HG02981 (cell line): ENCODE measurements at regions not wholly inside any gene's neighbourhood (a gene's known extent, or its start where the extent isn't known, plus 50 kb on each side); places are given as distances from the start of the nearest gene placed in this dataset.

Experiments used
- ATAC-seq: cut with Tn5 transposase; IDR thresholded peaks from one replicate; pipeline ENCODE4 v1.9.1; 2021; ENCODE audit warnings: mild to moderate bottlenecking, moderate library complexity; ENCODE audit not compliant: unreplicated experiment

GRCh38 chr13:108018371-108018870, 196.9 kb downstream of the LIG4 start:
- ATAC-seq: no peak

- ATAC-seq: no peak
Observed at GRCh38 chr13:108006619-108007018, 208.7 kb downstream of the LIG4 start.

- ATAC-seq: no peak
Observed at GRCh38 chr13:108005231-108005630, 210.1 kb downstream of the LIG4 start.

- ATAC-seq: no peak
Observed at GRCh38 chr13:108003626-108004025, 211.7 kb downstream of the LIG4 start.

GRCh38 chr13:108000998-108001397, 214.3 kb downstream of the LIG4 start:
- ATAC-seq: no peak

- no peak for ATAC-seq
Observed at GRCh38 chr13:107999751-108000150, 215.6 kb downstream of the LIG4 start.

GRCh38 chr13:107994137-107994536, 221.2 kb downstream of the LIG4 start:
- no peak for ATAC-seq

- ATAC-seq: peak; percentile 91
Observed at GRCh38 chr13:107993239-107993949, 221.9 kb downstream of the LIG4 start.

- ATAC-seq: no peak
Observed at GRCh38 chr13:107992542-107992941, 222.8 kb downstream of the LIG4 start.

- no peak for ATAC-seq
Observed at GRCh38 chr13:107977071-107977574, 238.2 kb downstream of the LIG4 start.

GRCh38 chr13:107976628-107977027, 238.7 kb downstream of the LIG4 start:
- no peak for ATAC-seq

- no peak for ATAC-seq
Observed at GRCh38 chr13:107974409-107974808, 240.9 kb downstream of the LIG4 start.

- ATAC-seq: no peak
Observed at GRCh38 chr13:107969546-107969945, 245.8 kb downstream of the LIG4 start.

GRCh38 chr13:107968470-107968869, 246.9 kb downstream of the LIG4 start:
- no peak for ATAC-seq

- no peak for ATAC-seq
Observed at GRCh38 chr13:107964395-107964794, 250.9 kb downstream of the LIG4 start.

GRCh38 chr13:107961849-107962608, 253.3 kb downstream of the LIG4 start:
- ATAC-seq: no peak

- ATAC-seq: no peak
Observed at GRCh38 chr13:107960301-107960700, 255.0 kb downstream of the LIG4 start.

GRCh38 chr13:107956889-107957288, 258.4 kb downstream of the LIG4 start:
- no peak for ATAC-seq

GRCh38 chr13:107942030-107942617, 273.2 kb downstream of the LIG4 start:
- ATAC-seq: no peak

- ATAC-seq: no peak
Observed at GRCh38 chr13:107941345-107942029, 273.8 kb downstream of the LIG4 start.

- no peak for ATAC-seq
Observed at GRCh38 chr13:107937848-107938247, 277.5 kb downstream of the LIG4 start.
